Esophagus squamous epithelium (tissue), 5 donors: ENCODE measurements at regions not wholly inside any gene's neighbourhood (a gene's known extent, or its start where the extent isn't known, plus 50 kb on each side); places are given as distances from the start of the nearest gene placed in this dataset.

Source experiments
- DNase-seq: peaks from one replicate; lab custom pipeline; 2025; lab: John Stamatoyannopoulos, UW
- H3K27ac ChIP-seq, 4 donors: fragments of 200-600 bp; sonication (generic); one replicate each; pipeline ENCODE4 v1.5.1; 2016 to 2019; ENCODE audit warnings: mild to moderate bottlenecking in 1 of 4
- H3K27me3 ChIP-seq, 4 donors: fragments of 200-600 bp; sonication (generic); 1 replicate in 3 of 4; 2 replicates in 1 of 4; pipeline versions ENCODE4 v1.5.1 to v1.6.0; 2017 to 2021; ENCODE audit warnings: antibody characterized with exemption in 1 of 4
- H3K36me3 ChIP-seq, 3 donors: fragments of 200-600 bp; sonication (generic); one replicate each; pipeline ENCODE4 v1.5.1; 2016 to 2019
- H3K4me1 ChIP-seq, 3 donors: fragments of 200-600 bp; sonication (generic); one replicate each; pipeline ENCODE4 v1.5.1; 2017 to 2019
- H3K4me3 ChIP-seq, 4 donors: fragments of 200-600 bp; sonication (generic); 1 replicate in 3 of 4; 2 replicates in 1 of 4; pipeline ENCODE4 v1.5.1; 2016 to 2019; ENCODE audit warnings: mild to moderate bottlenecking in 2 of 4, moderate library complexity in 1 of 4
- H3K9me3 ChIP-seq, 3 donors: fragments of 200-600 bp; sonication (generic); one replicate each; pipeline ENCODE4 v1.5.1; 2016 to 2019
- POLR2A ChIP-seq, 4 donors: fragments of 450-650 bp; IDR thresholded peaks; one replicate each; pipeline ENCODE4 v1.6.1; 2017; ENCODE audit warnings: antibody characterized with exemption in 4 of 4, mild to moderate bottlenecking in 4 of 4, moderate library complexity in 3 of 4
- WGBS, 2 donors: methylation state at CpG; one replicate each; pipeline ENCODE4 v1.1.5; 2018; 5-methylcytosine and 5-hydroxymethylcytosine counted together
- intact Hi-C: fragments of 100-400 bp; cut with DNase I; formaldehyde crosslinking; loops from one replicate; pipeline ENCODE4 v1.15.0; 2022
- TF ChIP-seq, protein P1 (sequence below), 6 experiments: fragments of 450-650 bp in 4 of 6; fragments of 200-600 bp in 2 of 6; sonication (generic) in 2 of 6; IDR thresholded peaks; one replicate each; pipeline ENCODE4 v1.5.1; 2016 to 2019; ENCODE audit warnings: antibody characterized with exemption in 6 of 6, mild to moderate bottlenecking in 4 of 6, moderate library complexity in 4 of 6
- donor health status: DM: yes; HTN: yes; CAD: no.

DNA sequence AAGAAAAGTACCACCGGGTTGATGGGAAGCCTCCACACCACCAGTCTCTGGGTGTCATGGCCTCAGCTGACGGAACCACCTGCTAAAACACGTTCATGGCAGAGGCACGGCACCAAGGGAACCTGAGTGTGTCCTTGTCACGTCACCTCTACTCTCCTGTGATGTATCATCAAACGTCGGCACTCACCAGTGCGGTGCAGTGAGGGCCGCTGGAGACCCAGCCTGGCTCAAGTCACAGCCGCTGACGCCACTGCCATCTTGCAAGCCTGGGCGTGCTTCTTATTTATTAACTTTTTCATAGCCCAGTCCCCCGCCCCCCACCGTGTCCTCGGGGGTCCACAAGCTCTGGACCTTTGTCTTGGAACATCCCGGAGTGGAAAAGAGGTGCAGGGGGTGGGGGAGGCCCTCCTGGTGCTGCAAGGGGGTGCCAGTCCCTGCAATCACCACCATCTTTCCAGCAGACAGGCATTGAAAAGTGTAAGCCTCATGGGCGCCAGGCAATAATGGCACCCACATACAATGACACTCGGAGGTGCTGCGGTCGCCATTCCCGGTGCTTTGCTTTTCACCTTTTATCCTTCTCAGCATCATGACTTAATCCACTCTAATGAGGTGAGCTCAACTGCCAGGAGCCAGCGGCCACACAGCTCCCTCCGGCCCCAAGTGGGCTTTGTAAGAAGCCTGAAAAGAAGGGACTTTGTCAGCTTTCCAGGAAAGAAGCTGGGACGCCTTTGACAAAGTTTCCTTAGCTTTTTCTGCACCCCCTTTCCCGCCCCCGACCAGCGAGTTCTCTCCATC is 202.3 kb upstream of the IRX1 start:
- no peaks in the 10 kb centered on the region for H3K36me3 ChIP-seq
- TF ChIP-seq, protein P1, sequence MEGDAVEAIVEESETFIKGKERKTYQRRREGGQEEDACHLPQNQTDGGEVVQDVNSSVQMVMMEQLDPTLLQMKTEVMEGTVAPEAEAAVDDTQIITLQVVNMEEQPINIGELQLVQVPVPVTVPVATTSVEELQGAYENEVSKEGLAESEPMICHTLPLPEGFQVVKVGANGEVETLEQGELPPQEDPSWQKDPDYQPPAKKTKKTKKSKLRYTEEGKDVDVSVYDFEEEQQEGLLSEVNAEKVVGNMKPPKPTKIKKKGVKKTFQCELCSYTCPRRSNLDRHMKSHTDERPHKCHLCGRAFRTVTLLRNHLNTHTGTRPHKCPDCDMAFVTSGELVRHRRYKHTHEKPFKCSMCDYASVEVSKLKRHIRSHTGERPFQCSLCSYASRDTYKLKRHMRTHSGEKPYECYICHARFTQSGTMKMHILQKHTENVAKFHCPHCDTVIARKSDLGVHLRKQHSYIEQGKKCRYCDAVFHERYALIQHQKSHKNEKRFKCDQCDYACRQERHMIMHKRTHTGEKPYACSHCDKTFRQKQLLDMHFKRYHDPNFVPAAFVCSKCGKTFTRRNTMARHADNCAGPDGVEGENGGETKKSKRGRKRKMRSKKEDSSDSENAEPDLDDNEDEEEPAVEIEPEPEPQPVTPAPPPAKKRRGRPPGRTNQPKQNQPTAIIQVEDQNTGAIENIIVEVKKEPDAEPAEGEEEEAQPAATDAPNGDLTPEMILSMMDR (IDR thresholded peaks at IDR 0.05), result no peak
- TF ChIP-seq POLR2A (IDR thresholded peaks at IDR 0.05), result no peak
- no peaks in the 10 kb centered on the region for H3K9me3 ChIP-seq
- H3K27me3 ChIP-seq, result no peaks in the 10 kb centered on the region
- no peaks in the 10 kb centered on the region for H3K4me1 ChIP-seq
- intact Hi-C loops, result no loop called here
- DNase-seq, result no peak
- H3K4me3 ChIP-seq, result no peak overlapping the region
- WGBS, 2 donors, result 79 to 85% methylated on average over 12 to 20 of the region's 27 CpGs
- H3K27ac ChIP-seq, result no peak overlapping the region

DNA sequence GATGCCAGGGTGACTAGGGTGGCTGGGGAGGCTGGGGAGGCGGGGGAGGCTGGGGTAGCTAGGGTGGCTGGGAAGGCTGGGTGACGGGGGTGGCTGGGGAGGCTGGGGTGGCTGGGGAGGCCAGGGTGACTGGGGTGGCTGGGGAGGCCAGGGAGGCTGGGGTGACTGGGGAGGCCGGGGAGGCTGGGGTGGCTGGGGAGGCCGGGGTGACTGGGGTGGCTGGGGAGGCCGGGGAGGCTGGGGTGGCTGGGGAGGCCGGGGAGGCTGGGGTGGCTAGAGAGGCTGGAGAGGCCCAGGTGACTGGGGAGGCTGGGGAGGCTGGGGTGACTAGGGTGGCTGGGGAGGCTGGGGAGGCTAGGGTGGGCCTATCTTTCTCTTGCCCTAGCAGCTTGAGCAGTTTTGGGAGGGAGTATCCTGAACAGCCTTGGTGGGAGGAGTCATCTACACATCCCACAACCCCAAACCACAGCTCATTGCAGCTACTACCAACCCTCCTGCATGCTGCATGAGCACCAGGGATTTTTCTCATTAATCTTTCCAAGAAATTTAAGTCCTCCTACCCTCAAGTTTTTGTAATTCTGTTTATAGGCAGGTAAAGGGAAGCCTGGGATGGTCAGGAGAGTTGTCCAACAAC is 203.2 kb upstream of the IRX1 start:
- Histone ChIP-seq H3K4me3 (no peak overlapping the region), H3K36me3 (no peaks in the 10 kb centered on the region), H3K9me3 (no peaks in the 10 kb centered on the region), H3K4me1 (no peaks in the 10 kb centered on the region), H3K27ac (no peak overlapping the region), H3K27me3 (no peaks in the 10 kb centered on the region)
- WGBS, 2 donors, result 50% methylated on average over 2 of the region's 6 CpGs; no CpG with 5 or more reads in 1 of the 2 donors
- intact Hi-C loops, result no loop called here
- TF ChIP-seq, protein P1 (IDR thresholded peaks at IDR 0.05), result no peak
- no peak for TF ChIP-seq POLR2A (IDR thresholded peaks at IDR 0.05)
- no peak for DNase-seq

- no peak for DNase-seq
- H3K27ac ChIP-seq, result no peak overlapping the region
- H3K27me3 ChIP-seq, result no peaks in the 10 kb centered on the region
- no peaks in the 10 kb centered on the region for H3K9me3 ChIP-seq
- no peaks in the 10 kb centered on the region for H3K36me3 ChIP-seq
- H3K4me1 ChIP-seq, result no peaks in the 10 kb centered on the region
- intact Hi-C loops, result no loop called here
- no peak for TF ChIP-seq POLR2A (IDR thresholded peaks at IDR 0.05)
- 86% methylated on average over 5 of the region's 7 CpGs; no CpG with 5 or more reads in 1 of the 2 donors for WGBS, 2 donors
- no peak overlapping the region for H3K4me3 ChIP-seq
These were observed 204.4 kb upstream of the IRX1 start for GRCh38 chr5:3391210-3391609.

DNA sequence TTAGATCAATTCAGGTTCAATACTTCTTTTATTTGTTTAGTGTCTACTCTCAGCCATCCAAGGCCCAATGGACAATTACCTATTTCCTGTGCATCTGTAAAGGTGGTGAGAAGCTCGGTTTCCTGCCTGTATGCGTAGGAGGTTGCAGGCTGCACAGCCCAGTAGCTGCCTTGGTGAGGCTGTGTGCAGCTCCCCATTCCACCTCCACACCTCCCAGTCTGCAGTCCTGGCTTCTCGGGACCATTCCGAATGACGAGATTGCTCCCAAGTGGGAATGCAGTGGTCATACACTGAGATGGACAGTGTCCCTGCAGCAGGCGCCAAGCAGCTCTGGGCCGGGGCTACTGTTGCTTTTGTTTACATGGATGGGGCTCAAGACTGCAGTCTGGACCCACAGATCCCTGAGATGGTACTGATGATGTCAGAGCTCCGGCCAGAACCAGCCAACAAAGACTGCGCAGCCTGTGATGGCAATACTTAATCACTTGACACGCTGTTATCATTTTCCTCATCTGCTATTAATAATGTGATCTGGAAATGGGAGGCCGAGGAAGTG is 206.1 kb upstream of the IRX1 start:
- TF ChIP-seq, protein P1 (IDR thresholded peaks at IDR 0.05), result no peak
- no peak for TF ChIP-seq POLR2A (IDR thresholded peaks at IDR 0.05)
- Histone ChIP-seq H3K36me3 (no peaks in the 10 kb centered on the region), H3K4me3 (no peak overlapping the region), H3K4me1 (no peaks in the 10 kb centered on the region), H3K9me3 (no peaks in the 10 kb centered on the region), H3K27ac (no peak overlapping the region), H3K27me3 (no peaks in the 10 kb centered on the region)
- no peak for DNase-seq
- 72% methylated on average over 6 to 10 of the region's 11 CpGs for WGBS, 2 donors
- intact Hi-C loops, result no loop called here

- no peaks in the 10 kb centered on the region for H3K36me3 ChIP-seq
- WGBS, 2 donors, result 82 to 91% methylated on average over 12 to 13 of the region's 17 CpGs
- no peaks in the 10 kb centered on the region for H3K4me1 ChIP-seq
- intact Hi-C loops, result no loop called here
- no peak overlapping the region for H3K27ac ChIP-seq
- no peak for DNase-seq
- TF ChIP-seq, protein P1 (IDR thresholded peaks at IDR 0.05), result no peak
- TF ChIP-seq POLR2A (IDR thresholded peaks at IDR 0.05), result no peak
- H3K27me3 ChIP-seq, result no peaks in the 10 kb centered on the region
- H3K9me3 ChIP-seq, result no peaks in the 10 kb centered on the region
- no peak overlapping the region for H3K4me3 ChIP-seq
These were observed 209.0 kb upstream of the IRX1 start for GRCh38 chr5:3386637-3387036.
